GM12801 (cell line): ENCODE measurements at regions not wholly inside any gene's neighbourhood (a gene's known extent, or its start where the extent isn't known, plus 50 kb on each side); places are given as distances from the start of the nearest gene placed in this dataset.

ENCODE experiments used
- TF ChIP-seq, protein P1 (sequence below): IDR thresholded peaks from one replicate; pipeline ENCODE4 v1.5.1; 2011; ENCODE audit warnings: control low read depth; ENCODE audit not compliant: insufficient read length; ENCODE audit errors: extremely low read depth

DNA sequence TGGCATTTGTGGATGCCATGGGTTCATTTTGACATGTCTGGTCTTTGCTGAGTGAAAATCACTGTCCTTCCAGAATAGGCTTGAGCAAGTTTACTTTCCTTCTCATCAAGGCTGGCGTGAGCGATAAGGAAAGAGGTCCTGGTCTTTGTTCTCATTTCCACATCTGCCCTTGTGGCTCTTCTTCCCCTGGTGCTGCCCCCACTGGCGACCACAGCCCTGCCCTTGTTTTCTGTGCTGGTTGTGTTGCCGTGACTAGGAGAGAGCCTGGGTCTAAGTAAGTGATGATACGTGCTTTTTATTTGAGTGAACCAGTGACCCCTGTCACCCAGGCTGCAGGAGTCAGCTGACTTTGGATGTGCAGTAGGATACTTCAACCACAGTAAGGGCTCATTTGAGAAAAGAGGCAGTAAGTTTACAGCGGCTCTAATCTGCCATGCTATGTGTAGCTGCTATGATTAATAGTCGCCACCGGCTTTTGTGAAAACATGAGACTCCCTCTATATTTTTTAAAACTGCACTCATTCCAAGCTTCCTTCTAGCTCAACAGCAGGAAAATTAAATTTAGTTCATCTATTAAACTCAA is 441.7 kb downstream of the RNF144A start:
- TF ChIP-seq, protein P1, sequence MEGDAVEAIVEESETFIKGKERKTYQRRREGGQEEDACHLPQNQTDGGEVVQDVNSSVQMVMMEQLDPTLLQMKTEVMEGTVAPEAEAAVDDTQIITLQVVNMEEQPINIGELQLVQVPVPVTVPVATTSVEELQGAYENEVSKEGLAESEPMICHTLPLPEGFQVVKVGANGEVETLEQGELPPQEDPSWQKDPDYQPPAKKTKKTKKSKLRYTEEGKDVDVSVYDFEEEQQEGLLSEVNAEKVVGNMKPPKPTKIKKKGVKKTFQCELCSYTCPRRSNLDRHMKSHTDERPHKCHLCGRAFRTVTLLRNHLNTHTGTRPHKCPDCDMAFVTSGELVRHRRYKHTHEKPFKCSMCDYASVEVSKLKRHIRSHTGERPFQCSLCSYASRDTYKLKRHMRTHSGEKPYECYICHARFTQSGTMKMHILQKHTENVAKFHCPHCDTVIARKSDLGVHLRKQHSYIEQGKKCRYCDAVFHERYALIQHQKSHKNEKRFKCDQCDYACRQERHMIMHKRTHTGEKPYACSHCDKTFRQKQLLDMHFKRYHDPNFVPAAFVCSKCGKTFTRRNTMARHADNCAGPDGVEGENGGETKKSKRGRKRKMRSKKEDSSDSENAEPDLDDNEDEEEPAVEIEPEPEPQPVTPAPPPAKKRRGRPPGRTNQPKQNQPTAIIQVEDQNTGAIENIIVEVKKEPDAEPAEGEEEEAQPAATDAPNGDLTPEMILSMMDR, result no peak

DNA sequence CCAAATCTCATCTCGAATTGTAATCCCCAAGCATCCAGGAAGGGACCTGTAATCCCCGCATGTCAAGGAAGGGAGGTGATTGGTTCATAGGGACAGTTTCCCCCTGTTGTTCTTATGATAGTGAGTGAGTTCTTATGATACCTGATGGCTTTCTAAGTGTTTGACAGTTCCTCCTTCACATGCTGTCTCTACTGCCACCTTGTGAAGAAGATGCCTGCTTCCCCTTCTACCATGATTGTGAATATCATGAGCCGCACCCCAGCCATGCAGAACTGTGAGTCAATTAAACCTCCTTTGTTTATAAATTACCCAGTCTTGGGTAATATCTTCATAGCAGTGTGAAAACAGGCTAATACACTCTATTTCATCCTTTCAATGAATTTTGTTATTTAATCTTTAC is 446.7 kb downstream of the RNF144A start:
- TF ChIP-seq, protein P1, result no peak

DNA sequence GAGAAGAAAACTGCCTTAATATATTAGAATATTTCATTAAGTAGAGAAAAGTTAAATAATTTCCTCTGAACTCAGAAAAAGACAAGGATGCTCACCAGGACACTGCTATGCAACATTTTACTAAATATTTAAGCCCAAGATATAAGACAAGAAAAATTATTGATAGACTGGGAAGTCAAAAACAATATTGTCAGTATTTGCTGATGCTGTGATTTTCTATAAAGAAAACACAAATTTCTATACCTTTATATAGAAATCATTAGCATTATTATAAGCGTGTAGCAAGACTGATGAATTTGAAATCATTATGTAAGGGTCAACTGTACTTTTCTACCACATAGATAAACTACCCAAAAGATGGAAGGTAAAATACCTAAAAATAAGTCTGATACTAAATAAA is 451.0 kb downstream of the RNF144A start:
- TF ChIP-seq, protein P1, result no peak

DNA sequence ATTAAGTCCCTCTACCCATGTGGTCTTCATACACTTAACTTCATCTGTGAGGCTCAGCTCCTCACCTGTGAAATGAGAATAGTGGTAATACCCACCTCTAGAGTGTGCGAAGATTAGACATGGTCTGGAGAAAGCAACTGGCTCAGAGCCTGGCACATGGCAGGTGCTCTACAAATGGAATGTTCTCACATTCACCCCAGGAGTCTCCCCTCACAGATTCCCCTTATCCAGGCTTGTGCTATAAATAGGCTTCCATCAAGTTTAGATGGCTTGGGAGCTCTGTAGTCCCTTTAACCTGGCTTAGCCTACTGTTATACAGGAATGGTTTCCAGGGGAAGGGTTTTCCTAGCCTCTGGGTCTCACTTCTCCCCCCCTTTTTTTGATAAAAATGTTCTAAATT is 455.9 kb downstream of the RNF144A start:
- TF ChIP-seq, protein P1, result no peak

DNA sequence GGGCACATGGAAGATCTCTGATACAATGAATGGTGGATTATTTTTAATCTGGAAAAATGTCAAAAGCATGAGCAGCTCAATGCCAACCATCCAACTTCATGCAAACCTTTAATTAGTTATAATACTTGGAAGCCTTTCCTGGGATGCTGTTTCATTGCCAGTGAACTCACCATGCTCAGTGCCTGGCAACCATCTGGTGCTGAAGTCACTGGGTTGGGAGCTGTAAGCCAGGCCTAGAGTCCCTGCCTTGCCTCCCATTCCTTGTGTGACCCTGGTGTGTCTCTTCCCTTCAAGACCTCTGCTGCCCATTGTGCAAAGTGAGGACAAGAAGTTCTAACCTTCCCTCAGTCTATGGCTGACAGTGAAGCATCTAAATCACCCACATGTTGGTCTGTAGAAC is 458.7 kb downstream of the RNF144A start:
- TF ChIP-seq, protein P1, result no peak

DNA sequence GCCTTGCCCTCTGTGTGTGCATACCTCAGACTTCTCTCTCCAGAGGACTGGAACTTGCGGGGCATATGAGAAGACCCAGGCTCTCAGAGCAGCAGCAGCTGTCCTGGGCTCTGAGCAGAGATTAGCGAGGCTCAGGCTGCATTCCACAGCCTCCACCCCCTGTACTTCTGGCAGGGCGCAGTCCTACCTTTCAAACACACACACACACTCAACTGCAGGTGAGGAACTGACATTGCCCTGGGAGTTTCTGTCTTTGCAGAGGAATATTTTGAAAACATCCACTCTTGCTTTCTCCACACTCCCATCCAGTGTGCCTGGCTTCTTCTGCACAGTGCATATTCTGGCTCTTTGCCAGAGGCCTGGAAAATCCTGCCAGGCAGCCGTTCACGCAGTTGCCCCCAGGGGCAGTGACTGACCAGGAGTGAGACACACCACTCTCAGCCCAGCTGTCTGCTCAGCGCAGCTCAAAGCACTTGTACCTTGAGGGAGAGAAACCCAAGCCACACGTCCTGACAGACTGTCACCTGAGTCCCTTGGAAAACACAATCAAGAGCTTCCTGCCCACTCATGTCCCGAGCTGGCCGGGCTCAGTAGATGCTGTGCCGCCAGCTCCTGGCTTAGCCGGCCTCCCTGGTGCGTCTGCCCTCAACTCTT is 460.8 kb downstream of the RNF144A start:
- TF ChIP-seq, protein P1, result no peak

DNA sequence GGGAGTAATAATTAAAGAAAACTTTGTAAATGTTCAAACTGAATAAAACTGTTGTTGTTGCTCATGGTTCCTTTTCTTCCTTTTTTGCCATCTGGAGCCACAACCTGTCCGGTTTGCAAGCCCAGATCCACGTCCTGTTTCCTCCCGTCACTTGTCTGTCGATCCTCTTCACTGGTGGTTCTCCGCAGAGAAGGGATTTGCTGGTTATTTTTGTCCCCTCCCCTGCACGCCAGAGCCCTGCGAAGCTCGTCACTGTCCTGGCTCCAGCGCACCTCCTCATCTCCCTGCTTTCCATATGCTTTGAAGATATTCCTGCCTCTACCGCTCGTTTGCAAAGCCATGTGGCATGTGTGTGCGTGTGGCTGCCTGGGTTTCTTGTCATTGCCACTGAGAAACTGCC is 461.4 kb downstream of the RNF144A start:
- TF ChIP-seq, protein P1, result no peak
